ENCODE measurements at regions not wholly inside any gene's neighbourhood (a gene's known extent, or its start where the extent isn't known, plus 50 kb on each side); places are given as distances from the start of the nearest gene placed in this dataset.

- no peak for TF ChIP-seq CTCF (IDR thresholded peaks at IDR 0.05)
- TF ChIP-seq EP300 (IDR thresholded peaks at IDR 0.05): no peak
Observed at GRCh38 chr18:38563396-38563980, 997.9 kb upstream of the CELF4 start.
